HG03575 (cell line): ENCODE measurements at regions not wholly inside any gene's neighbourhood (a gene's known extent, or its start where the extent isn't known, plus 50 kb on each side); places are given as distances from the start of the nearest gene placed in this dataset.

Experiments
- ATAC-seq: cut with Tn5 transposase; IDR thresholded peaks from one replicate; pipeline ENCODE4 v1.9.1; 2021; ENCODE audit not compliant: unreplicated experiment, insufficient number of reproducible peaks, low FRiP score; ENCODE audit errors: extremely low read depth

GRCh38 chr2:30363406-30363805 is 83.6 kb upstream of the LCLAT1 start:
- ATAC-seq: no peak

GRCh38 chr2:30365201-30365600 is 81.8 kb upstream of the LCLAT1 start:
- no peak for ATAC-seq

GRCh38 chr2:30366199-30366691 is 80.8 kb upstream of the LCLAT1 start:
- ATAC-seq: no peak

- ATAC-seq: no peak
Observed at GRCh38 chr2:30367232-30368070, 79.6 kb upstream of the LCLAT1 start.

GRCh38 chr2:30368258-30368657 is 78.8 kb upstream of the LCLAT1 start:
- ATAC-seq: no peak

- ATAC-seq: no peak
Observed at GRCh38 chr2:30371028-30371689, 75.9 kb upstream of the LCLAT1 start.

GRCh38 chr2:30371772-30372373 is 75.2 kb upstream of the LCLAT1 start:
- ATAC-seq: no peak

GRCh38 chr2:30372826-30373225 is 74.2 kb upstream of the LCLAT1 start:
- no peak for ATAC-seq

GRCh38 chr2:30373881-30374302 is 73.2 kb upstream of the LCLAT1 start:
- no peak for ATAC-seq

- ATAC-seq: no peak
Observed at GRCh38 chr2:30374380-30374779, 72.7 kb upstream of the LCLAT1 start.

- no peak for ATAC-seq
Observed at GRCh38 chr2:30375915-30376314, 71.1 kb upstream of the LCLAT1 start.

GRCh38 chr2:30379481-30379880 is 67.6 kb upstream of the LCLAT1 start:
- no peak for ATAC-seq

GRCh38 chr2:30380824-30381223 is 66.2 kb upstream of the LCLAT1 start:
- ATAC-seq: no peak

GRCh38 chr2:30382162-30382783 is 64.8 kb upstream of the LCLAT1 start:
- no peak for ATAC-seq

- no peak for ATAC-seq
Observed at GRCh38 chr2:30382995-30383394, 64.1 kb upstream of the LCLAT1 start.

GRCh38 chr2:30385327-30385726 is 61.7 kb upstream of the LCLAT1 start:
- no peak for ATAC-seq

- no peak for ATAC-seq
Observed at GRCh38 chr2:30392097-30392496, 54.9 kb upstream of the LCLAT1 start.

GRCh38 chr2:30393510-30393909 is 53.5 kb upstream of the LCLAT1 start:
- no peak for ATAC-seq

- ATAC-seq: no peak
Observed at GRCh38 chr2:30394096-30394495, 53.0 kb upstream of the LCLAT1 start.
